ENCODE measurements at regions not wholly inside any gene's neighbourhood (a gene's known extent, or its start where the extent isn't known, plus 50 kb on each side); places are given as distances from the start of the nearest gene placed in this dataset.

- no peaks in the 10 kb centered on the region for H3K9me3 ChIP-seq
- DNase-seq (ENCODE audit: low read depth in 1 of 2, low spot score in 1 of 2) (no peak), ATAC-seq (no peak), FAIRE-seq (no peak)
- H3K4me1 ChIP-seq: no peaks in the 10 kb centered on the region
- TF ChIP-seq POLR2AphosphoS2 (conservative IDR thresholded peaks at IDR 0.05; ENCODE audit: low read length): no peak
- no peak for TF ChIP-seq SMC3 (IDR thresholded peaks at IDR 0.05)
- no peak for TF ChIP-seq RNF2 (IDR thresholded peaks at IDR 0.05; ENCODE audit: borderline replicate concordance, low read depth)
- no peak for TF ChIP-seq CEBPB (IDR thresholded peaks at IDR 0.05)
- no peak for TF ChIP-seq CBX2 (IDR thresholded peaks at IDR 0.05; ENCODE audit: borderline replicate concordance, low read depth)
- TF ChIP-seq ZFP36 (IDR thresholded peaks at IDR 0.05; ENCODE audit: borderline replicate concordance, partially characterized antibody): no peak
- TF ChIP-seq PHF8 (IDR thresholded peaks at IDR 0.05; ENCODE audit: borderline replicate concordance, low read depth): no peak
- TF ChIP-seq GATA3 (IDR thresholded peaks at IDR 0.05; ENCODE audit: borderline replicate concordance): no peak
- TF ChIP-seq EHF (CRISPR knock-in tag; IDR thresholded peaks at IDR 0.05): no peak
- TF ChIP-seq HOXB5 (CRISPR knock-in tag; IDR thresholded peaks at IDR 0.05): no peak
- TF ChIP-seq CHD2 (IDR thresholded peaks at IDR 0.05; ENCODE audit: low read length, partially characterized antibody): no peak
- no peak for TF ChIP-seq NPAS2 (CRISPR knock-in tag; IDR thresholded peaks at IDR 0.05; ENCODE audit: borderline replicate concordance)
- TF ChIP-seq HOXA7 (CRISPR knock-in tag; IDR thresholded peaks at IDR 0.05): no peak
- TF ChIP-seq MAFK (IDR thresholded peaks at IDR 0.05; ENCODE audit: partially characterized antibody): no peak
- no peak for TF ChIP-seq EHMT2 (IDR thresholded peaks at IDR 0.05; ENCODE audit: low read depth)
- no peak for TF ChIP-seq REST (IDR thresholded peaks at IDR 0.05)
- no peak for TF ChIP-seq ZSCAN20 (CRISPR knock-in tag; IDR thresholded peaks at IDR 0.05)
- TF ChIP-seq FOXS1 (CRISPR knock-in tag; IDR thresholded peaks at IDR 0.05): no peak
- TF ChIP-seq BHLHE40 (IDR thresholded peaks at IDR 0.05; ENCODE audit: low read depth, low read length): no peak
- ChIA-PET CTCF (no interaction called here), POLR2A (no interaction called here)
- H3K27ac ChIP-seq: no peak overlapping the region
- WGBS (ENCODE audit: missing lambda C conversion rate): 48% methylated on average over 2 of the region's 2 CpGs
- H3K4me2 ChIP-seq: no peak overlapping the region
- no peak overlapping the region for H3K4me3 ChIP-seq
These were observed 220.7 kb downstream of the BMP4 start for GRCh38 chr14:53735916-53736315.

- Histone ChIP-seq H3K4me3 (no peak overlapping the region), H3K4me2 (no peak overlapping the region), H3K27ac (no peak overlapping the region), H3K4me1 (no peaks in the 10 kb centered on the region), H3K9me3 (no peaks in the 10 kb centered on the region)
- ATAC-seq (no peak), FAIRE-seq (no peak), DNase-seq (ENCODE audit: low read depth in 1 of 2, low spot score in 1 of 2) (no peak)
- ChIA-PET CTCF (no interaction called here), POLR2A (no interaction called here)
- 96% methylated on average over 5 of the region's 5 CpGs for WGBS (ENCODE audit: missing lambda C conversion rate)
- no peak for TF ChIP-seq USF2 (IDR thresholded peaks at IDR 0.05)
- no peak for TF ChIP-seq TP53 (CRISPR knock-in tag; IDR thresholded peaks at IDR 0.05)
- no peak for TF ChIP-seq BHLHE40 (IDR thresholded peaks at IDR 0.05; ENCODE audit: low read depth, low read length)
- TF ChIP-seq ATOH8 (CRISPR knock-in tag; IDR thresholded peaks at IDR 0.05; ENCODE audit: low read depth): no peak
These were observed 233.4 kb downstream of the BMP4 start for GRCh38 chr14:53723221-53723620.

Measured in A549 (cell line).